ENCODE measurements at regions not wholly inside any gene's neighbourhood (a gene's known extent, or its start where the extent isn't known, plus 50 kb on each side); places are given as distances from the start of the nearest gene placed in this dataset.
"Not testable (repeated sequence)": the region's sequence is repeated elsewhere in the genome, so short reads cannot be mapped to it uniquely, and the experiment has no call there.

- Mint-ChIP-seq H3K4me1 (no peaks in the 10 kb centered on the region), H3K9me3 (peaks cover 2% of the 10 kb centered on the region), H3K27ac (ENCODE audit: unreplicated experiment) (no peak overlapping the region), H3K4me3 (no peak overlapping the region), H3K27me3 (ENCODE audit: low read depth) (no peaks in the 10 kb centered on the region), H3K36me3 (ENCODE audit: low read depth) (no peaks in the 10 kb centered on the region)
- TF ChIP-seq CTCF (conservative IDR thresholded peaks at IDR 0.05) = no peak
- DNase-seq (ENCODE audit: low read depth, low spot score) = no peak
These were observed 117.4 kb upstream of the DNAJC10 start for GRCh38 chr2:182598626-182599025.

DNA sequence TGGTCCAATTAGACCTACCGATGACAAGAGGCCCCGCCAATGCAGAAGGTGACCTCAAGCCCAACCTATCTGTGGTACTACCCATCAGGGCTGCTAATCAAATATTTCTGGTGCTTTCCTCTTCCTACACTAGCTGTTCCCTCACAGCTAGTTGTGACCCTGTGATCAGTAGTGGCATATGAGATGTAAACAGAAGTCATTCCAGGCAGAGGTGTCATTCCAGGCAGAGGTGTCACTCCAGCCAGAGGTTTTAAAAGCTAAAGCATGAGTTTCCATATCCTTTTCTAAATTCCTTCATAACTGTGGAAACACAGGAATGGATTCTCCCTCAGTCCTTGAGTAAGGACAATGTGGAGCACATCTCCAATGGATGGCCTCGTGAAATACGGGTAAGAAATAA is 110.9 kb upstream of the DNAJC10 start:
- Mint-ChIP-seq H3K4me3 (no peak overlapping the region), H3K27ac (ENCODE audit: unreplicated experiment) (no peak overlapping the region), H3K36me3 (ENCODE audit: low read depth) (no peaks in the 10 kb centered on the region), H3K27me3 (ENCODE audit: low read depth) (no peaks in the 10 kb centered on the region), H3K4me1 (no peaks in the 10 kb centered on the region), H3K9me3 (peaks cover 4% of the 10 kb centered on the region)
- TF ChIP-seq CTCF (conservative IDR thresholded peaks at IDR 0.05) = no peak
- DNase-seq (ENCODE audit: low read depth, low spot score) = no peak

DNA sequence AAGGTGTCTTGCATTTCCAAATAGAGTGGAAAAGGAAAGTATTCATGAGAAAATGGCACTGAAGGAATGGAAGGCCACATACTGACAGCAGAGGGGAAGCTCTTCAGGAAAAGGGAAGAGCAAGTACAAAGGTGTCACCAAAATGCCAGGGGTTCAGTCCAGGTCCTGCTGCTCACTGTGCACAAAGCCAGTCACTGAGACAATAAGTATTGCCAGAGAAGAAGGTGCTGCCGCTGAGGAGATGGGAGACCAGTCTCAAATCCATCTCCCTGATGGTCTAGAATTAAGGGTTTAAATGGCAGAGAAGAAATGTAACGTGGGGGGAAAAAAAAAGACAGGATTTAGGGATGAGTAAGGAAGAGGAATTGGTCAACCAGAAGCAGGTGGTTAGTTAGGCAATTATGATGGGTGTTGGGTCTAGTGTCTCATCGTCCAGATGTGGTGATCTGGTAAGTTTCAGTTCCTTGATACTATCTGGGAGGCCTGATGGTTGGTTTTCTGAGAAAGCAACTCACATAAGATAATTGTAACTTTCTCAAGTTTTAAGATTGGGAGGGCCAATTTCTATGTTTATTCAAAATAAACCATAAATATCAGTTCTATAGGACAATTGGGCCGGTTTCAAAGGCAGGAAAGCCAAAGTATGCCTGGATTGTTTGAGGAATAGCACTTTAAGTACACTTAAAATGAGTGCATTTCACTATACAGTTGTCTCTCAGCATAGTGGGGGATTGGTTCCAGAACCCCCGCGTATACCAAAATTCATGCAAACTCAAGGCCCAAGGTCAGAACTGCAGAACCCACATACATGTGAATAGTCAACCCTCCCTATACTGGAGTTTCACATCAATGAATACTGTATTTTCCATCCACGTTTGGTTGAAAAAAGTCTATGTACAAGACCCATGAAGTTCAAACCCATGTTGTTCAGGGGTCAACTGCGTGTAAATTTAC is 109.1 kb upstream of the DNAJC10 start:
- no peak overlapping the region for H3K27ac Mint-ChIP-seq (ENCODE audit: unreplicated experiment)

DNA sequence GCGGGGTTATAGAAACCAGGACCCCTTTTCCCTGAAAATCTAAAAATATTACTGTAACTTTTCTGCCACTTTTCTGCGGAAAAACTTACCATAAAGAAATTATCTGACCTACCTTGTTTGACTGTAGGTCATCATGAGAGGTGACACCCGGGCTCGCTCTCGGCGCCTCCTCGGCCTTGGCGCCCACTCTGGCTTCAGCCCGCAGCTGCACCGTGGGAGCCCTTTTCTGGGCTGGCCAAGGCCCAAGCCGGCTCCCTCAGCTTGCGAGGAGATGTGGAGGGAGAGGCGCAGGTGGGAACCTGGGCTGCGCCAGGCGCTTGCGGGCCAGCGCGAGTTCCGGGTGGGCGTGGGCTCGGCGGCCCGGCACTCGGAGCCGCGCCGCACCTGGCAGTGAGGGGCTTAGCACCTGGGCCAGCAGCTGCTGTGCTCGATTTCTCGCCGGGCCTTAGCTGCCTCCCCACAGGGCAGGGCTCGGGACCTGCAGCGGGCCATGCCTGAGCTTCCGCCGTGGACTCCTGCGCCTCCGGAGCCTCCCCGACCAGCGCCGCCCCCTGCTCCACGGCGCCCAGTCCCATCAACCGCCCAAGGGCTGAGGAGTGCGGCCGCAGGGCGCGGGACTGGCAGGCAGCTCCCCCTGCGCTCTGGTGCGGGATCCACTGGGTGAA is 107.7 kb upstream of the DNAJC10 start:
- Mint-ChIP-seq H3K27me3 (ENCODE audit: low read depth) (no peaks in the 10 kb centered on the region), H3K27ac (ENCODE audit: unreplicated experiment) (no peak overlapping the region), H3K36me3 (ENCODE audit: low read depth) (no peaks in the 10 kb centered on the region), H3K4me3 (no peak overlapping the region), H3K4me1 (no peaks in the 10 kb centered on the region), H3K9me3 (peaks cover 4% of the 10 kb centered on the region)
- DNase-seq (ENCODE audit: low read depth, low spot score) = no peak
- TF ChIP-seq CTCF (conservative IDR thresholded peaks at IDR 0.05) = no peak

More for the DNA sequence above, 109.1 kb upstream of the DNAJC10 start:
- Mint-ChIP-seq H3K36me3 (ENCODE audit: low read depth) (no peaks in the 10 kb centered on the region), H3K9me3 (peaks cover 4% of the 10 kb centered on the region), H3K27me3 (ENCODE audit: low read depth) (no peaks in the 10 kb centered on the region), H3K4me1 (no peaks in the 10 kb centered on the region), H3K4me3 (no peak overlapping the region)
- no peak for DNase-seq (ENCODE audit: low read depth, low spot score)
- TF ChIP-seq CTCF (conservative IDR thresholded peaks at IDR 0.05) = no peak

DNA sequence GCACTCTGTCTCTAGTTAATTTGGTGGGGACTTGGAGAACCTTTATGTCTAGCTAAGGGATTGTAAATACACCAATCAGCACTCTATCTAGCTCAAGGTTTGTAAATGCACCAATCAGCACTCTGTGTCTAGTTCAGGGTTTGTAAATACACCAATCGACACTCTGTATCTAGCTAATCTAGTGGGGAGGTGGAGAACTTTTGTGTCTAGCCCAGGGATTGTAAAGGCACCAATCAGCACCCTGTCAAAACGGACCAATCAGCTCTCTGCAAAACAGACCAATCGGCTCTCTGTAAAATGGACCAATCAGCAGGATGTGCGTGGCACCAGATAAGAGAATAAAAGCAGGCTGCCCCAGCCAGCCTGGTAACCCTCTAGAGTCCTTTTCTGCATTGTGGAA is 107.1 kb upstream of the DNAJC10 start:
- not testable (repeated sequence) for H3K4me1 Mint-ChIP-seq; H3K36me3 Mint-ChIP-seq (ENCODE audit: low read depth); H3K4me3 Mint-ChIP-seq; H3K27me3 Mint-ChIP-seq (ENCODE audit: low read depth); DNase-seq (ENCODE audit: low read depth, low spot score); H3K9me3 Mint-ChIP-seq; H3K27ac Mint-ChIP-seq (ENCODE audit: unreplicated experiment)

- H3K36me3 Mint-ChIP-seq (ENCODE audit: low read depth) = no peaks in the 10 kb centered on the region
- H3K27me3 Mint-ChIP-seq (ENCODE audit: low read depth) = no peaks in the 10 kb centered on the region
- H3K4me3 Mint-ChIP-seq = no peak overlapping the region
- no peak for TF ChIP-seq CTCF (conservative IDR thresholded peaks at IDR 0.05)
- H3K9me3 Mint-ChIP-seq = peaks cover 4% of the 10 kb centered on the region
- H3K27ac Mint-ChIP-seq (ENCODE audit: unreplicated experiment) = no peak overlapping the region
- H3K4me1 Mint-ChIP-seq = no peaks in the 10 kb centered on the region
- no peak for DNase-seq (ENCODE audit: low read depth, low spot score)
These were observed 105.8 kb upstream of the DNAJC10 start for GRCh38 chr2:182610231-182610630.
